Bronchial epithelial cell (primary cell): ENCODE measurements at regions not wholly inside any gene's neighbourhood (a gene's known extent, or its start where the extent isn't known, plus 50 kb on each side); places are given as distances from the start of the nearest gene placed in this dataset.

Experiments used
- DNase-seq: peaks from one replicate; pipeline ENCODE4 v3.0.0-alpha.2; 2010; ENCODE audit warnings: low read depth
- FAIRE-seq: peaks from 2 replicates; lab custom pipeline; 2011; peaks lifted over from hg19 to GRCh38; lab: Jason Lieb, UNC
- H3K27me3 ChIP-seq: 2 replicates; pipeline ENCODE4 v1.5.1; 2011; ENCODE audit warnings: low read length; ENCODE audit not compliant: control insufficient read depth, insufficient read depth
- H3K36me3 ChIP-seq: 2 replicates; pipeline ENCODE4 v1.5.1; 2011; ENCODE audit warnings: low read length; ENCODE audit not compliant: control insufficient read depth, insufficient read depth
- H3K4me3 ChIP-seq: 2 replicates; pipeline ENCODE4 v1.5.1; 2011; ENCODE audit warnings: mild to moderate bottlenecking, low read depth, low read length, control low read depth
- TF ChIP-seq, protein P1 (sequence below): IDR thresholded peaks from 2 replicates; pipeline ENCODE4 v1.5.1; 2011; ENCODE audit warnings: mild to moderate bottlenecking, moderate library complexity, low read length, control low read depth, inconsistent platforms; ENCODE audit not compliant: insufficient read depth, severe bottlenecking

DNA sequence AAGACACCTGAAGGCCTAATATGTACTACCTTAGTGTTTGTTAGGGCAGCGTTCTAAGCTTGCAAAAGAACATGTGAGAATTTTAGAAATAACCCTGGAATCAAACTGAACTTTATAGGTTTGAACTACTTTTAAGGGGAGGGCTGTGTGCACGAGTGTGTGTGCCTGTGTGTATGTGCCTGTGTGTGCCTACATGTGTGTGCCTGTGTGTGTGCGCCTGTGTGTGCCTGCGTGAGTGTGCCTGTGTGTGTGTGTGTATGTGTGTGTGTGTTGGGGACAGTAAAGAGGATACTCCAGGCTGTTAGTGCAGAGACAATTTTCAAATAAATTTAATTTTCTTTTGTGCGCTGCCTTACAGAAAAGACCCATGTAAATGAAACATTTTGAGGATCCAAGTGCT is 68.1 kb upstream of the WDR11 start:
- Histone ChIP-seq H3K36me3 (no peaks in the 10 kb centered on the region), H3K4me3 (no peak overlapping the region), H3K27me3 (no peaks in the 10 kb centered on the region)
- TF ChIP-seq, protein P1, sequence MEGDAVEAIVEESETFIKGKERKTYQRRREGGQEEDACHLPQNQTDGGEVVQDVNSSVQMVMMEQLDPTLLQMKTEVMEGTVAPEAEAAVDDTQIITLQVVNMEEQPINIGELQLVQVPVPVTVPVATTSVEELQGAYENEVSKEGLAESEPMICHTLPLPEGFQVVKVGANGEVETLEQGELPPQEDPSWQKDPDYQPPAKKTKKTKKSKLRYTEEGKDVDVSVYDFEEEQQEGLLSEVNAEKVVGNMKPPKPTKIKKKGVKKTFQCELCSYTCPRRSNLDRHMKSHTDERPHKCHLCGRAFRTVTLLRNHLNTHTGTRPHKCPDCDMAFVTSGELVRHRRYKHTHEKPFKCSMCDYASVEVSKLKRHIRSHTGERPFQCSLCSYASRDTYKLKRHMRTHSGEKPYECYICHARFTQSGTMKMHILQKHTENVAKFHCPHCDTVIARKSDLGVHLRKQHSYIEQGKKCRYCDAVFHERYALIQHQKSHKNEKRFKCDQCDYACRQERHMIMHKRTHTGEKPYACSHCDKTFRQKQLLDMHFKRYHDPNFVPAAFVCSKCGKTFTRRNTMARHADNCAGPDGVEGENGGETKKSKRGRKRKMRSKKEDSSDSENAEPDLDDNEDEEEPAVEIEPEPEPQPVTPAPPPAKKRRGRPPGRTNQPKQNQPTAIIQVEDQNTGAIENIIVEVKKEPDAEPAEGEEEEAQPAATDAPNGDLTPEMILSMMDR = no peak
- DNase-seq (no peak), FAIRE-seq (no peak)

DNA sequence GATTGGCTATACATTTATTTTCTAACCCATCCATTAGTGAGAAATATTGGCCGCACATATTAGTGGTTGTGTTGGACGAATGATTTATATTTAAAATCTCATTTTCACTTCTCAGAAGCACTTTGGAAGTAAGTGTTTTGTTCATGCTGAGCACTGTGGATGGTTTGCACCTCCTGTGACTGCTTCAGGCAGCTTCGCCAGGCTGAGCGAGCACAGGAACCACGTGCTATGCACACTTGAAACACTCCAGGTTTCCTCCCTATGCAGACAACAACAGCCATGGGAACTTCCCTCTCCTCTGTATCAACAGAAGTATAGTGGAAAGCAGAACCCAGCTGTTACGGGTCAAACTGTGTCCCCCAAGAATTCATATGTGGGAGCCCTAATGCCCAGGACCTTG is 67.3 kb upstream of the WDR11 start:
- no peaks in the 10 kb centered on the region for H3K27me3 ChIP-seq
- no peaks in the 10 kb centered on the region for H3K36me3 ChIP-seq
- no peak for FAIRE-seq
- DNase-seq = no peak
- TF ChIP-seq, protein P1 = no peak
- H3K4me3 ChIP-seq = no peak overlapping the region

DNA sequence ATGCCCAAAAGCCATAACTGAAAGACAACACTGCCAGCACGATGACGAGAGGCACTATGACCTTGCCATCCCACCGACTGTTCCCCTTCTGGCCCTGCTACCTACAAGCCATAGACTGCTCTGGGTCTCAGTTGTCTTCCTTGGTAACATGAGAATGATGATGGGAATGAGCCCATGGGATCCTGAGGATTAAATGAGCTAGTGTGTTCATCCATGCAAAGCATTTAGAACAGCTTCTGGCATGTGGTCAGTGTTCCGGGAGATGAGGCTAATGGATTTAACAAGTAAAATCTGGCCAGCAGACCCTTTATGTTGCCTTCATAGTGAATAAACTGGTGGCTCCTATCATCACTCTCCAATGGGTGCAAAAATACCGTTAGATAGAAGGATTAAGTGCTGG is 62.4 kb upstream of the WDR11 start:
- H3K36me3 ChIP-seq = no peaks in the 10 kb centered on the region
- DNase-seq = no peak
- no peaks in the 10 kb centered on the region for H3K27me3 ChIP-seq
- TF ChIP-seq, protein P1 = no peak
- no peak for FAIRE-seq
- no peak overlapping the region for H3K4me3 ChIP-seq

DNA sequence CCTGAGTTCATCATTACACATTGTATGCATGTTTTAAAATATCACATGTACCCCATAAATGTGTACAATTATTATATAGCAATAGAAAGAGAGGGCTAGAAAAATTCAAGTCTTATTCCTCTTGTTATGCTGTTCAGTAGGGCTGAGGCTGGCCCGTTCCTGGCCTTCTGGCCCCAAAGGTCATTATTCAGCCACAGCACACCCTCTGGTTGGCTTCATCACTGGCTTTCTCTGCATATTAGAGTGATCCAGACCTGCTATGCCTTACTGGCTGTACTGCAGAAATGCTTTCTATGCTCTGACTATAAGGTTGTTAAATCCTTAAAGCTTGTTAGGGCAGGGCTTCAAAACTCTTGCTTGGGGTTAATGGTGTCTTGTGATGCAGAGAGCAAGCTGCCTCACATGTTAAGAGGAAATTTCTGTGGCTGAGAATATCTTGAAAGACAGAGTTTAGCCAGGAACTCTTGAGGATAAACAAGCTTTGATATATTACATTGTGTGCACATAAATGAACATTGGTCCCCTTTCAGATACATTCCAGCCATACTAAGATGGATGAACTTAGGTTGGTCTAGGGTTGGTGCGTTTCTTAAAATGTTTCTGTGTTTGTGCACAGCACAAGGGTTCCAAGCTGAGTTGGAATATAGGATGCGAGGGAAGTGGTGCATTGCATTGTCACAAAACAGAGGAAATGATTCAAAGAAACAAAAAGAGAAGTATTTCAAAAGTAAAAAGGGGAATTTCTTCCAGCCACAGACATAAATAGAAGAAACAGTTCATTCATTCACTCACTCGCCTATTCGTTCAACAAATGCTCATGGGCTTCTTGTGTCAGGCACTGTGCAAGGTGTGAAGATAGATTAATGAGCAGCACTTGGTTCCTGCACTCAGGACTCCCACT is 61.6 kb upstream of the WDR11 start:
- H3K36me3 ChIP-seq = no peaks in the 10 kb centered on the region
- DNase-seq = no peak
- TF ChIP-seq, protein P1 = no peak
- H3K27me3 ChIP-seq = no peaks in the 10 kb centered on the region
- no peak overlapping the region for H3K4me3 ChIP-seq
- no peak for FAIRE-seq

GRCh38 chr10:120791316-120791715 is 59.8 kb upstream of the WDR11 start:
- Histone ChIP-seq H3K36me3 (no peaks in the 10 kb centered on the region), H3K27me3 (no peaks in the 10 kb centered on the region), H3K4me3 (no peak overlapping the region)
- TF ChIP-seq, protein P1 = no peak
- no peak for FAIRE-seq
- no peak for DNase-seq

DNA sequence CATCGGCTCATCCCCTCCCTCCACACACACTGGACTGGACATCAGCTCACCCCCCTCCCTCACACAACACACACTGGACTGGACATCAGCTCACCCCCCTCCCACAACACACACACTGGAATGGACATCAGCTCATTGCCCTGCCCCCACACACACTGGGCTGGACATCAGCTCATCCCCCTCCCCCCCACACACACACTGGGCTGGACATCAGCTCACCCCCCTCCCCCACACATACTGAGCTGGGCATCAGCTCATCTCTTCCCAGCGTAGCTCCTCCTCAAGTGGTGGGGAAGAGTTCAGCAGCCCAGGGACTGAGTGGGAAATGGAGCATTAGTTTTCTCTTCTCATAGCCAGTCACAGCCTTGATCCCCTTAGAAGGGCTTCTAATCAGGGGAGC is 58.1 kb upstream of the WDR11 start:
- H3K36me3 ChIP-seq = no peaks in the 10 kb centered on the region
- TF ChIP-seq, protein P1 = no peak
- DNase-seq = no peak
- no peak overlapping the region for H3K4me3 ChIP-seq
- no peaks in the 10 kb centered on the region for H3K27me3 ChIP-seq
- FAIRE-seq = no peak
